GM23338 (cell line): ENCODE measurements at regions not wholly inside any gene's neighbourhood (a gene's known extent, or its start where the extent isn't known, plus 50 kb on each side); places are given as distances from the start of the nearest gene placed in this dataset.

Experiments used
- ATAC-seq: fragments of 200-7000 bp; cut with Tn5 transposase; 3 replicates; pipeline ENCODE4 v1.9.1; 2020
- DNase-seq: peaks from one replicate; pipeline ENCODE4 v3.0.0-alpha.2; 2015; ENCODE audit warnings: low spot score
- H2AFZ ChIP-seq: fragments of 200-600 bp; sonication (generic); 2 replicates; pipeline ENCODE4 v1.8.0; 2016; ENCODE audit warnings: antibody characterized with exemption, mild to moderate bottlenecking, moderate library complexity
- H3F3A ChIP-seq: fragments of 200-600 bp; sonication (generic); replicated peaks from 2 replicates; pipeline ENCODE4 v1.8.0; 2017; ENCODE audit warnings: antibody characterized with exemption, mixed run types, low read depth
- H3K27ac ChIP-seq: fragments of 200-600 bp; sonication (generic); 2 replicates; pipeline ENCODE4 v1.6.1; 2016; ENCODE audit warnings: low read depth
- H3K27me3 ChIP-seq: fragments of 200-600 bp; sonication (generic); 2 replicates; pipeline ENCODE4 v1.8.0; 2016; ENCODE audit warnings: mild to moderate bottlenecking, mixed run types, moderate library complexity; ENCODE audit not compliant: insufficient read depth
- H3K36me3 ChIP-seq: fragments of 200-600 bp; sonication (generic); 2 replicates; pipeline ENCODE4 v1.8.0; 2016; ENCODE audit warnings: mild to moderate bottlenecking; ENCODE audit not compliant: insufficient read depth
- H3K4me1 ChIP-seq: fragments of 200-600 bp; sonication (generic); 2 replicates; pipeline ENCODE4 v1.8.0; 2016; ENCODE audit warnings: mild to moderate bottlenecking, moderate library complexity; ENCODE audit not compliant: insufficient read depth
- H3K4me2 ChIP-seq: fragments of 200-600 bp; sonication (generic); 2 replicates; pipeline ENCODE4 v1.7.1; 2017; ENCODE audit warnings: mixed run types
- H3K4me3 ChIP-seq: fragments of 200-600 bp; sonication (generic); 2 replicates; pipeline ENCODE4 v1.6.1; 2016; ENCODE audit warnings: mixed run types
- H3K79me2 ChIP-seq: fragments of 200-600 bp; sonication (generic); replicated peaks from 2 replicates; pipeline ENCODE4 v1.8.0; 2017; ENCODE audit warnings: mild to moderate bottlenecking; ENCODE audit not compliant: insufficient read depth
- H3K9me2 ChIP-seq: fragments of 200-600 bp; sonication (generic); 2 replicates; pipeline ENCODE4 v1.8.0; 2017; ENCODE audit not compliant: insufficient read depth
- H4K20me1 ChIP-seq: fragments of 200-600 bp; sonication (generic); replicated peaks from 2 replicates; pipeline ENCODE4 v1.8.0; 2017; ENCODE audit warnings: mild to moderate bottlenecking; ENCODE audit not compliant: insufficient read depth
- H3K27ac Mint-ChIP-seq: 2 replicates; pipeline ENCODE4 v1.8.0; 2020; ENCODE audit warnings: inconsistent platforms, mild to moderate bottlenecking, moderate library complexity, mixed read lengths
- H3K27me3 Mint-ChIP-seq: 3 replicates; pipeline ENCODE4 v1.8.0; 2022; ENCODE audit warnings: low read depth, mild to moderate bottlenecking, moderate library complexity, mixed read lengths, inconsistent platforms; ENCODE audit not compliant: insufficient read depth, poor library complexity
- H3K36me3 Mint-ChIP-seq: 3 replicates; pipeline ENCODE4 v1.8.0; 2021; ENCODE audit warnings: low read depth, mild to moderate bottlenecking, inconsistent platforms, moderate library complexity, mixed read lengths
- H3K4me1 Mint-ChIP-seq: 3 replicates; pipeline ENCODE4 v1.8.0; 2020; ENCODE audit warnings: mild to moderate bottlenecking, inconsistent platforms, mixed read lengths
- H3K4me3 Mint-ChIP-seq: 3 replicates; pipeline ENCODE4 v1.8.0; 2021; ENCODE audit warnings: moderate library complexity, mild to moderate bottlenecking, inconsistent platforms, mixed read lengths
- H3K9me3 Mint-ChIP-seq: 3 replicates; pipeline ENCODE4 v1.8.0; 2020; ENCODE audit warnings: moderate library complexity, mild to moderate bottlenecking, inconsistent platforms, mixed read lengths
- EZH2phosphoT487 ChIP-seq: fragments of 200-600 bp; sonication (generic); IDR thresholded peaks from one replicate; pipeline ENCODE4 v1.8.1; 2018; ENCODE audit warnings: antibody characterized with exemption; ENCODE audit not compliant: unreplicated experiment
- JUNB ChIP-seq: IDR thresholded peaks from one replicate; pipeline ENCODE4 v1.6.1; 2016; ENCODE audit warnings: antibody characterized with exemption; ENCODE audit not compliant: unreplicated experiment
- POLR2AphosphoS5 ChIP-seq: IDR thresholded peaks from 2 replicates; pipeline ENCODE4 v1.6.1; 2016; ENCODE audit warnings: antibody characterized with exemption, low read depth
- STAT1 ChIP-seq: IDR thresholded peaks from one replicate; pipeline ENCODE4 v1.6.1; 2016; ENCODE audit warnings: antibody characterized with exemption; ENCODE audit not compliant: unreplicated experiment
- ZNF114 ChIP-seq: fragments of 250-450 bp; sonication (Bioruptor Pico); IDR thresholded peaks from 2 replicates; pipeline ENCODE4 v1.5.0; 2020; ENCODE audit warnings: mild to moderate bottlenecking, moderate library complexity
- TF ChIP-seq, protein P1 (sequence below), 2 experiments: fragments of 200-600 bp in 1 of 2; sonication (generic) in 1 of 2; conservative IDR thresholded peaks; 2 replicates each; pipeline versions ENCODE4 v1.5.1 to v1.6.1; 2016 to 2017; ENCODE audit warnings: antibody characterized with exemption in 2 of 2, low read depth in 2 of 2, mild to moderate bottlenecking in 2 of 2, moderate library complexity in 1 of 2

DNA sequence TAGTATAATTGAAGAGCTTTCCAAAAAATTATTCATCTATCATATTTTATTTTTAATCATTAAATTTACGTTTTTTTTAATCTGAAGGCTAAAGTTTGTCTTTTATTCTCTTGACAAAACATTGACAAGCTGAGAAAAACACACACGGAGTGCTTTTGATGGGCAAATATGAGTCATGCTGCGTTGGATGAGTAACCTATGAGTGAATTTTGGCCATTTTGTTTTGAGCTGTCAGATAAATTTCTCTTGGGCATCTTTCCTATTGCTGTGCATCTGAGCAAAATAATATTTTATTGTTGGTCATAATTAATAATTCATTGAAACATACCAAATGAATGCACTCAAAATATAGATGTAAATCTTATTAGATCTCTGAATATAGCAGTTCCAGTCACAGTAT is 1144.1 kb upstream of the ADGRL2 start:
- H3K4me1 Mint-ChIP-seq, result peaks cover 27% of the 10 kb centered on the region
- H3F3A ChIP-seq, result no peaks in the 10 kb centered on the region
- H3K4me3 ChIP-seq, result no peak overlapping the region
- peaks cover 22% of the 10 kb centered on the region for H3K4me1 ChIP-seq
- no peaks in the 10 kb centered on the region for H3K27me3 ChIP-seq
- no peak for DNase-seq
- H3K27ac Mint-ChIP-seq, result no peak overlapping the region
- no peaks in the 10 kb centered on the region for H3K79me2 ChIP-seq
- no peak for ATAC-seq
- peaks cover 4% of the 10 kb centered on the region for H3K27me3 Mint-ChIP-seq
- no peak overlapping the region for H2AFZ ChIP-seq
- no peak overlapping the region for H3K4me2 ChIP-seq
- no peak overlapping the region for H3K27ac ChIP-seq
- no peaks in the 10 kb centered on the region; the same call in 2 of the 3 replicates for H3K36me3 Mint-ChIP-seq
- H3K9me2 ChIP-seq, result no peaks in the 10 kb centered on the region
- no peak for TF ChIP-seq EZH2phosphoT487
- TF ChIP-seq JUNB, result no peak
- TF ChIP-seq, protein P1, sequence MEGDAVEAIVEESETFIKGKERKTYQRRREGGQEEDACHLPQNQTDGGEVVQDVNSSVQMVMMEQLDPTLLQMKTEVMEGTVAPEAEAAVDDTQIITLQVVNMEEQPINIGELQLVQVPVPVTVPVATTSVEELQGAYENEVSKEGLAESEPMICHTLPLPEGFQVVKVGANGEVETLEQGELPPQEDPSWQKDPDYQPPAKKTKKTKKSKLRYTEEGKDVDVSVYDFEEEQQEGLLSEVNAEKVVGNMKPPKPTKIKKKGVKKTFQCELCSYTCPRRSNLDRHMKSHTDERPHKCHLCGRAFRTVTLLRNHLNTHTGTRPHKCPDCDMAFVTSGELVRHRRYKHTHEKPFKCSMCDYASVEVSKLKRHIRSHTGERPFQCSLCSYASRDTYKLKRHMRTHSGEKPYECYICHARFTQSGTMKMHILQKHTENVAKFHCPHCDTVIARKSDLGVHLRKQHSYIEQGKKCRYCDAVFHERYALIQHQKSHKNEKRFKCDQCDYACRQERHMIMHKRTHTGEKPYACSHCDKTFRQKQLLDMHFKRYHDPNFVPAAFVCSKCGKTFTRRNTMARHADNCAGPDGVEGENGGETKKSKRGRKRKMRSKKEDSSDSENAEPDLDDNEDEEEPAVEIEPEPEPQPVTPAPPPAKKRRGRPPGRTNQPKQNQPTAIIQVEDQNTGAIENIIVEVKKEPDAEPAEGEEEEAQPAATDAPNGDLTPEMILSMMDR (conservative IDR thresholded peaks at IDR 0.05; ENCODE audit: low read depth in 2 of 2), result no peak
- TF ChIP-seq ZNF114 (CRISPR knock-in tag), result no peak
- TF ChIP-seq STAT1, result no peak
- no peaks in the 10 kb centered on the region for H4K20me1 ChIP-seq
- no peaks in the 10 kb centered on the region for H3K36me3 ChIP-seq
- no peak overlapping the region for H3K4me3 Mint-ChIP-seq
- no peaks in the 10 kb centered on the region for H3K9me3 Mint-ChIP-seq

DNA sequence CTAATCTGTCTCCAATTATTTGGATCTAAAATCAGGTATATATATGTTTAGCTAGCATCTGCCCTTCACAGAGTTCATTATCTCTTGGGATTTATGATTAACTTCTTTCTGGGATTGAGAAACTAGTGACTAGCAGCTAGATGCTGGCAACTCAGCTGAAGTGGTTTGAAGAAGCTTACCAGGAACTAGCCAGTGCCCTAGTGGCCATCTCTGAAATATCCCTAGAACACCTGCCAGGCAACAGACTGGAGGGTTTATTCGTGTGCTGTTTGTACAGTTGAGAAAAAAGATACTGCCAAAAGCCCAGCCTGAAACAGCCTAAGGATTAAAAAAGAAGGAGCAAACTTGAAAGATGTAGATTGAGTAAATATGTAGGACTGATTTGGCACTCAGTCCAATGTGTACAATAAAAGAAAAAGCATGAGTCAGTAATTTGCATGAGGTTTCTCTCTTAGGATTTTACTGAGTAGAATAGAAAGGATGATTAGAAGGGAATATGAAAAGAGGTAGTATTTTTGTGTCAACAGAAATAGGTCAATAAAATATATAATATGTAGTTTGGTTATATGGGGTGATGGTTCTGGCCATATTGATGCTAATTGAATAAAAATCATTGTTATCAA is 1144.6 kb upstream of the ADGRL2 start:
- Mint-ChIP-seq H3K36me3 (no peaks in the 10 kb centered on the region; the same call in 2 of the 3 replicates), H3K9me3 (no peaks in the 10 kb centered on the region), H3K4me1 (peaks cover 27% of the 10 kb centered on the region), H3K27ac (peak overlapping the region; percentile 69; the same call in 1 of the 2 replicates), H3K27me3 (peaks cover 4% of the 10 kb centered on the region), H3K4me3 (no peak overlapping the region)
- Histone ChIP-seq H4K20me1 (no peaks in the 10 kb centered on the region), H3K4me1 (peaks cover 22% of the 10 kb centered on the region), H3K27me3 (no peaks in the 10 kb centered on the region), H3F3A (no peaks in the 10 kb centered on the region), H3K9me2 (no peaks in the 10 kb centered on the region), H3K36me3 (no peaks in the 10 kb centered on the region), H3K4me3 (no peak overlapping the region), H3K27ac (no peak overlapping the region), H3K4me2 (no peak overlapping the region), H3K79me2 (no peaks in the 10 kb centered on the region), H2AFZ (no peak overlapping the region)
- peak; percentile 71 for DNase-seq
- TF ChIP-seq POLR2AphosphoS5, result no peak
- TF ChIP-seq, protein P1 (conservative IDR thresholded peaks at IDR 0.05; ENCODE audit: low read depth in 2 of 2), result peak; percentile 43 to 68
- no peak for TF ChIP-seq STAT1
- peak; percentile 92 for ATAC-seq
